CD14-positive monocyte (primary cell): ENCODE measurements at regions not wholly inside any gene's neighbourhood (a gene's known extent, or its start where the extent isn't known, plus 50 kb on each side); places are given as distances from the start of the nearest gene placed in this dataset.

Experiments used
- DNase-seq, 3 donors: peaks; one replicate each; pipeline ENCODE4 v3.0.0-alpha.2; 2011 to 2022
- H2AFZ ChIP-seq: 2 replicates; pipeline ENCODE4 v1.6.0; 2012; ENCODE audit warnings: mild to moderate bottlenecking, low read depth, low read length, inconsistent platforms; ENCODE audit not compliant: insufficient read depth, poor library complexity, severe bottlenecking
- H3K27ac ChIP-seq, 2 donors: 1 replicate in 1 of 2; 2 replicates in 1 of 2; pipeline ENCODE4 v1.5.1; 2012 to 2013; ENCODE audit warnings: low read length in 2 of 2, control low read depth in 1 of 2, inconsistent platforms in 1 of 2, low read depth in 1 of 2, mild to moderate bottlenecking in 1 of 2
- H3K27me3 ChIP-seq, 2 donors: one replicate each; pipeline versions ENCODE4 v1.6.0 to v1.6.1; 2011 to 2013; ENCODE audit warnings: low read length in 2 of 2; ENCODE audit not compliant: control insufficient read depth in 2 of 2, insufficient read depth in 2 of 2
- H3K36me3 ChIP-seq, 2 donors: replicated peaks in 1 of 2; 1 replicate in 1 of 2; 2 replicates in 1 of 2; pipeline versions ENCODE4 v1.5.1 to v1.6.1; 2012 to 2013; ENCODE audit warnings: low read length in 2 of 2, control low read depth in 1 of 2, inconsistent platforms in 1 of 2, mild to moderate bottlenecking in 1 of 2; ENCODE audit not compliant: insufficient read depth in 2 of 2, control insufficient read depth in 1 of 2
- H3K4me1 ChIP-seq, 2 donors: 1 replicate in 1 of 2; 2 replicates in 1 of 2; pipeline versions ENCODE4 v1.5.1 to v1.6.1; 2012 to 2013; ENCODE audit warnings: low read length in 2 of 2, control low read depth in 1 of 2, inconsistent platforms in 1 of 2, mild to moderate bottlenecking in 1 of 2, moderate library complexity in 1 of 2; ENCODE audit not compliant: insufficient read depth in 2 of 2, control insufficient read depth in 1 of 2
- H3K4me2 ChIP-seq: replicated peaks from 2 replicates; pipeline ENCODE3; 2012; ENCODE audit warnings: low read length, moderate library complexity, mild to moderate bottlenecking; ENCODE audit not compliant: poor library complexity, severe bottlenecking; ENCODE audit errors: extremely low read depth
- H3K4me3 ChIP-seq, 3 experiments: fragments of 200-600 bp in 1 of 3; sonication (generic) in 1 of 3; replicated peaks in 1 of 3; 1 replicate in 2 of 3; 2 replicates in 1 of 3; pipeline ENCODE4 v1.5.1; 2011 to 2013; ENCODE audit warnings: low read length in 3 of 3, mild to moderate bottlenecking in 3 of 3, control low read depth in 2 of 3, low read depth in 2 of 3, inconsistent platforms in 1 of 3, moderate library complexity in 1 of 3
- H3K79me2 ChIP-seq: 2 replicates; pipeline ENCODE4 v1.6.0; 2012; ENCODE audit warnings: mild to moderate bottlenecking, control low read depth, inconsistent platforms, low read length, moderate library complexity; ENCODE audit not compliant: insufficient read depth
- H3K9ac ChIP-seq: 2 replicates; pipeline ENCODE4 v1.6.0; 2017; ENCODE audit warnings: low read length, mild to moderate bottlenecking; ENCODE audit not compliant: insufficient read depth, poor library complexity, severe bottlenecking
- H3K9me3 ChIP-seq, 2 donors: replicated peaks in 1 of 2; 1 replicate in 1 of 2; 2 replicates in 1 of 2; pipeline versions ENCODE4 v1.5.1 to v1.6.1; 2012 to 2013; ENCODE audit warnings: low read length in 2 of 2, control low read depth in 1 of 2; ENCODE audit not compliant: control insufficient read depth in 1 of 2, insufficient read depth in 1 of 2
- H4K20me1 ChIP-seq: 2 replicates; pipeline ENCODE4 v1.6.0; 2012; ENCODE audit warnings: mild to moderate bottlenecking, low read length, control low read depth, moderate library complexity; ENCODE audit not compliant: insufficient read depth
- H3K27ac Mint-ChIP-seq, 7 donors: one replicate each; pipeline ENCODE4 v1.8.0; 2020; ENCODE audit warnings: mild to moderate bottlenecking in 7 of 7, mixed read lengths in 7 of 7, moderate library complexity in 6 of 7, inconsistent platforms in 2 of 7
- H3K27me3 Mint-ChIP-seq, 3 donors: one replicate each; pipeline ENCODE4 v1.8.0; 2021 to 2022; ENCODE audit warnings: low read depth in 3 of 3, mild to moderate bottlenecking in 3 of 3, mixed read lengths in 3 of 3, moderate library complexity in 3 of 3, inconsistent platforms in 1 of 3
- H3K36me3 Mint-ChIP-seq, 2 donors: one replicate each; pipeline ENCODE4 v1.8.0; 2020; ENCODE audit warnings: mixed read lengths in 2 of 2, inconsistent platforms in 1 of 2, mild to moderate bottlenecking in 1 of 2
- H3K4me1 Mint-ChIP-seq: one replicate; pipeline ENCODE4 v1.8.0; 2020; ENCODE audit warnings: mild to moderate bottlenecking, mixed read lengths
- H3K4me3 Mint-ChIP-seq, 2 donors: one replicate each; pipeline ENCODE4 v1.8.0; 2020; ENCODE audit warnings: mild to moderate bottlenecking in 2 of 2, mixed read lengths in 2 of 2, moderate library complexity in 1 of 2
- H3K9me3 Mint-ChIP-seq, 7 donors: one replicate each; pipeline ENCODE4 v1.8.0; 2020 to 2022; ENCODE audit warnings: mixed read lengths in 7 of 7, mild to moderate bottlenecking in 6 of 7, moderate library complexity in 6 of 7, inconsistent platforms in 2 of 7
- CTCF ChIP-seq: fragments of 200-600 bp; IDR thresholded peaks from one replicate; pipeline ENCODE4 v1.8.0; 2022; ENCODE audit warnings: antibody characterized with exemption, mild to moderate bottlenecking
- WGBS: methylation state at CpG from one replicate; pipeline ENCODE4 v1.1.5; 2013; ENCODE audit warnings: missing lambda C conversion rate; ENCODE audit not compliant: insufficient coverage; 5-methylcytosine and 5-hydroxymethylcytosine counted together
- intact Hi-C, 2 donors: fragments of 100-400 bp; cut with micrococcal nuclease; formaldehyde crosslinking; loops; one replicate each; pipeline versions ENCODE4 v1.15.0 to v1.15.1; 2023

- H3K27ac ChIP-seq: no peak overlapping the region
- H3K36me3 ChIP-seq: no peaks in the 10 kb centered on the region
- Mint-ChIP-seq H3K9me3 (peaks cover 0 to under 1% (median 0%) of the 10 kb centered on the region in 7 donors), H3K36me3 (no peaks in the 10 kb centered on the region), H3K4me1 (no peaks in the 10 kb centered on the region), H3K27ac (no peak overlapping the region), H3K27me3 (peaks cover 0 to 2% (median 0%) of the 10 kb centered on the region in 3 donors), H3K4me3 (no peak overlapping the region)
- H4K20me1 ChIP-seq: no peaks in the 10 kb centered on the region
- WGBS: 100% methylated on average over 2 of the region's 4 CpGs
- no peak overlapping the region for H3K4me3 ChIP-seq
- H3K79me2 ChIP-seq: no peaks in the 10 kb centered on the region
- H3K9me3 ChIP-seq: no peaks in the 10 kb centered on the region
- no peaks in the 10 kb centered on the region for H3K4me1 ChIP-seq
- intact Hi-C loops: no loop called here
- no peak overlapping the region for H3K9ac ChIP-seq
- DNase-seq: no peak
- no peak overlapping the region for H2AFZ ChIP-seq
- TF ChIP-seq CTCF: no peak
- no peak overlapping the region for H3K4me2 ChIP-seq
- H3K27me3 ChIP-seq: no peaks in the 10 kb centered on the region
Measured at GRCh38 chr3:178300441-178300959, 235.7 kb upstream of the KCNMB2 start.

GRCh38 chr3:178302966-178303930 lies 233.0 kb upstream of the KCNMB2 start:
- Histone ChIP-seq H3K27ac (no peak overlapping the region), H3K4me2 (no peak overlapping the region), H2AFZ (no peak overlapping the region), H3K4me3 (no peak overlapping the region), H4K20me1 (no peaks in the 10 kb centered on the region), H3K36me3 (no peaks in the 10 kb centered on the region), H3K4me1 (no peaks in the 10 kb centered on the region), H3K9ac (no peak overlapping the region), H3K79me2 (no peaks in the 10 kb centered on the region), H3K9me3 (no peaks in the 10 kb centered on the region), H3K27me3 (no peaks in the 10 kb centered on the region)
- no peaks in the 10 kb centered on the region for H3K36me3 Mint-ChIP-seq
- no peaks in the 10 kb centered on the region for H3K4me1 Mint-ChIP-seq
- no CpG with 5 or more reads among the region's 6 CpGs for WGBS
- H3K4me3 Mint-ChIP-seq: no peak overlapping the region
- DNase-seq: no peak
- peaks cover 0 to 4% (median 0%) of the 10 kb centered on the region in 7 donors for H3K9me3 Mint-ChIP-seq
- TF ChIP-seq CTCF: no peak
- no peak overlapping the region for H3K27ac Mint-ChIP-seq
- intact Hi-C loops: no loop called here
- no peaks in the 10 kb centered on the region for H3K27me3 Mint-ChIP-seq
